ENCODE measurements at regions not wholly inside any gene's neighbourhood (a gene's known extent, or its start where the extent isn't known, plus 50 kb on each side); places are given as distances from the start of the nearest gene placed in this dataset.

DNA sequence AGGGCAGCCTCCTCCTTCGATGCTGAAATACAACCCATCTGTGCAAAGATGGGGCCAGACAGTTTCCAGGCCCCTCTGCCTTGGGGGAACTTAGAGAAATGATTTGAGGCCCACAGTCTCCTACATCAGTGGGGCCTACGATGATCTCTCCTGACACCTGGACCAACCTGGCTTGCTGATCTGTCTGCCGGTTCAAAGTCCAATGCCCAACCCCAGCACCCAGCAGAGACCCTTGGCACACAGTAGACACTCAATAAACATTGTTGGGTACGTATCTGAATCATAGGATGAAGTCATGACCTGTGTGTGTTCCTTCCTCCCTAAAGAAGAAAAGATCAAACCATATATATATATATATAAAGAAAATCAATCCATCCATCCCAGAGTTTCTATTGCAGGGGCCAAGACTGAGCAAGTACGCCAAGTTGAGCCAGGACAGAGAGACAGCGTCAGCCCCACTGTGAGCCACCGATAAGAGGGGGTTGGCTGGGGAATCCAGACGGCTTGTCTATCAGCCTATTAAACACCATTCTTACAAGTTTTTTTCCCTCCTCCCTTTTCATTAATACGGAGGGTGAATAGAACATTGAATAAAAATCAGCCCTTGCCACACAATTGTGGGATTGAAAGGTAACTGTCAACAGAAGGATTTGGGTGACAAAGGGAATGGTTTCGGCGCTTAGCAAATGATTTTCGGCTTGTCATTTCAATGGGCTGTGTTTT lies 244.1 kb downstream of the MN1 start:
- DNase-seq: no peak

DNA sequence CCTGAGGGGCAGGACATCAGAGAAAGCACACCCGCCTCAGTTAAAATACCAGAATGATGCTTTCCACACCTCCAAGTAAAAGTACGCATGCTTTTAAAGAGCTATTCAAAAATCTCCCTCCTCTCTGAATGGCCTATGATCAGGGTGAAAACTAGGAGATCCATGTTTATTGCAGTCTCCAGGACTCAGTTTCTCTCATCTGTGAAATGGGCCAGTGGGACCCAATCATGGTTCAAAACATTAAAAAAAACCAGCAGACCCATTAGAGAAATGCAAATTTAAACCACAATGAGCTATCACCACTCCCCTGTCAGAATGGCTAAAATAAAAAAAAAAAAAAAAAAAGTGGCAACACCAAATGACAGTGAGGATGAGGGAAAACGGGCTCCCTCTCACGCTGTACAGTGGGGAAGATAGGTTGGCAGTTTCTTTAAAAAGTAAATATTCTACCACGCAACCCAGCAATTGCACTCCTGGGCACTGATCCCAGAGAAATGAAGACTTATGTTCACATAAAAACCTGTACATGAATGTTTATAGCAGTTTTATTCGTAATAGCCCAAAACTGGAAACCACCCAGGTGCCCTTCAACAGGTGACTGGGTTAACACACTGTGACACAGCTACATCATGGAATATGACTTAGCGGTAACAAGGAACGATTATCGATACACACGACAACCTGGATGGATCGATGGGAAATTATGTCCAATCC lies 242.7 kb downstream of the MN1 start:
- no peak for DNase-seq

DNA sequence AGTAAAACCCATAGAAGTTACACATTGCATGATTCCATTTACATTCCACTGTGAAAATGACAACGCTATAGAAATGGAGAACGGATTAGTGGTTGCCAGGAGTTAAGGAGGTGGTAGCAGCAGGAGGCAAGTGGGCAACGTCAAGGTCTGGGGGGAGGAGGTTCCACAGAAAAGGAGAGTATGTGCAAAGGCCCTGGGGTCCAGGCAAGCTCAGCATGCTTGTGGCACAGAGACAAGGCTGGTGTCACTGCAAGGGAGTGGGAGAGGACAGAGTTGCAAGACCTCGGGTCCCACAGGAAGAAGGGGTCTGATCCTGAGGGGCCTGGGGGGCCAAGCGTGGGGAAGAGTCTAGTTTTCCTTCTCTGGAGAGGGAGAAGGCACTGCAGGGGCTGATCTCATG lies 240.8 kb downstream of the MN1 start:
- no peak for DNase-seq

DNA sequence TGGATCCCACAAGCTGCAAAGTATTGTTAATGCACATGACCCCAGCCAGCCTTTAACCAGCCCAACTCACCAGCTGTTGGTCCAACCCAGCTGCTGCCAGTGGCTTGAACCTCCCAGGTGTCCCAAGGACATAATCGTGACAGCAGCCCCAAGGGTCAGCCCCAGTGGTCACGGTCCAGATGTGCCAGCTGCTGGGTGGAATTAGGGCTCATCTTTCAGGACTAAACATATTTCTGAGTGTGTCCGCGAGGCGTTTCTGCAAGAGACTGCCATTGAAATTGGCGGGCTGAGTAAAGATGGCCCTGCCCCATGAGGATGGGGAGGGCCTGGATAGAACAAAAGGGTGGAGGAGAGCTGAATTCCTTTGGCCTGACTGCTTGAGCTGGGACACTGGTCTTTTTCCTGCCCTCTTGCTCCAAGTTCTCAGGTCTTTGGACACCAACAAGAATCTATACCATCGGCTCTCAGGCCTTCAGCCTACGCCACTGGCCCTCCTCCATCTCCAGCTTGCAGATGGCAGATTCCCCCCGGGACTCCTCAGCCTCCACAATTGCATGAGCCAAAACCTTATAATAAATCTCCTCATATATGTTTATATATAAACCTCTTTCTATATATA lies 240.2 kb downstream of the MN1 start:
- DNase-seq: no peak

DNA sequence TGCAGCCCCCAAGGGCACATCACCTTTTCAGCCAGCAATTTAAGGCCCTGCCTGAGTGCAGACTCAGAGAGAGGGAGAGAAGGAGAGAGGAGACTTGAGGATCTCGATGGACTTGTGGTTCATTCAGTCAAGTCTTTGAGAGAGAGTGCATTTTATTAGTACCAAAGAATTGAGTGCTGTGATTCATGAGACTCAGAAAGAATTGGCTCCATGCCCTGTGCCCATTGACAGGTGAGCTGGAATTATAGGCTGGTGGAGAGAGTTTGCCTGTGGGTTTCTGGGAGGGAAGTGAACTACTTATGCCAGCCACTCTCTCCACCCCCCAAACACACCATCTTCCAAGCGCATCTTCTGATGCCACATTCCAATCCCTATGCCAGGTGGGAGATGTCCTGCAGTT lies 236.8 kb downstream of the MN1 start:
- no peak for DNase-seq

DNA sequence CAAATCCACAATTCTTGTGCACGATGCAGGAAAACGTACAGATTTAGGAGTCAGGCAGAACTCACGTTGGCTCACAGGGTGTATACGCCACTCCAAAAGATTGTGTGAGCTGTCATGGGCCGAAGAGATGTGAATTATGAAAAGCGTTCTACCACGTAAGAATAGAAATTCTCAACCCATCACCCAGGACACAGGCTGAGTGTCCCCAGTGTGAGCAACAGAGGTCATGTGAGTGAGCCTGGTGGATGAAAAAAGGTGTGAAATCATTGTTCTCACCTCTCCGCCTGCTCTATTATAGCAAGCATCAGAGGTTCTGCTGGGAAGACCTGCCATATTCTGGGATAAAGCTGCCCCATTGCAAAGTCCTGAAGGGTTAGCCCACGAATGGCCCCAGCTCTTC lies 235.0 kb downstream of the MN1 start:
- DNase-seq: no peak

DNA sequence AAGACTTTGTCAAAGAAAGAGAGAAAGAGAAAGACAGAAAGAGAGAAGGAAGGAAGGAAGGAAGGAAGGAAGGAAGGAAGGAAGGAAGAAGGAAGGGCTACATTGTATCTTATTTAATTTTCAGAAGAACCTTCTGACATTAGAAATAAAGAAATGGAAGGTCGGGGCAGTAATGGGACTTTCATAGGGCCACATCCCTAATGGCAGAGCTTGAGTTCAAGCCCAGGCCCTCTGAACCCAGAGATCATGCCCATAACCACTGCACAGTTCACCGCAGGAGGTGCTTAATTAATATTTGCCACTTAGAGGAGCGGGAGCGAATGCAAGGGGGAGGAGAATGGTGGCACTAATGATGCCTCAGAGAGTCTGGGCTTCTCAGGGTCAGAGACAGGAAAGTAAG lies 233.3 kb downstream of the MN1 start:
- no peak for DNase-seq

DNA sequence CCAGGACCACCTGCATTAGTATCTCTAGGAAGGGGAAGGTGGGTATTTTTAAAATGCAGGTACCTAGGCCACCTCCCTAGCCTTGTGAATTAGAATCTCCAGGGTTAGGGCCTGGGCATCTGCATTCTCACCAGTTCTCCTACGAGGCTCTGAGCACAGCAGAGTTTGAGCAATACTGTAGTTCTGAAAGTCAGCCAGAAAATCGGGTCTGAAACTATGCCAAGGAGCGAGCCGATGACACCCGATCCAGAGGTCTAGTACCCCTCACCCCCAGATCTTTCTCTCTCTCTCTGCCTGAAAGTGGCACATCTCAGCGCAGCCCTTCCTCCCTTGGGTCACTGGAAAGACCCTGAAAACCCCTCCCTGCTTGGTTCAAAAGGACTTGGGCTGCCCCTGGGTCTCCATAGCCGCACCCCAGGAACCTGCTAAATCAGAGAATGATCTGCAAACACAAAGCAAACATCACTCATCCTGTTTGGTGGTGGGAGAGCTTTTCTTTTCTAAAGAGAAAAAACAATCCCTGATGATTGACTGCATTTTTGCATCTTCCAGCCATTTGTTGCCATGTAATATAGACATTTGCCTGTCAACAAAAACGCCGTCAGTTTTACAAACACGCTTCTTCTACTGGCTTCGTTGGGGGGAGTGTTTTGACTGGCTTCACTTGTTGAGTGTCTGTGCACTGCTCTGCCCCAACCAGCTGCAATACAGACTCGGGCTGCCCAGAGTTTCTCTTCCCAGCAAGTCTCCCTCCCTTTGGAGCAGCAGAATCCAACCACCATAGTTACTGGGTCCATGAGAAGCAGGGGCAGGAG lies 229.9 kb downstream of the MN1 start:
- no peak for DNase-seq

DNA sequence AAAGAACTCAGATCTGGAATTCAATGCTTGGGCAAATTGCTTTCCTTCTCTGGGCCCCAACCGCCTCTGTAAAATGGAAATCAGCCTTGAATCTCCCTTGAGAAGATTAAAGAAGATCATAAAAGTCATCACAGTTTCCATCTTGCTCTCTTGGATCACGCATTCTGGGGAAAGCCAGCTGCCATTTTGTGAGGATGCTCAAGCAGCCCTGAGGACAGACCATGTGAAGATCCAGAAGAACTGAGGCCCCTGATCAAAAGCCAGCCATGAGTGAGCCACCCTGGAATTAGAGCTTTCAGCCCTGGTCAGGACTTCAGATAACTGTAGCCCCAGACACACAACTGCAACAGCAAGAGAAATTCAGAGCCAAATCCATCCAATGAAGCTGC lies 229.3 kb downstream of the MN1 start:
- no peak for DNase-seq

DNA sequence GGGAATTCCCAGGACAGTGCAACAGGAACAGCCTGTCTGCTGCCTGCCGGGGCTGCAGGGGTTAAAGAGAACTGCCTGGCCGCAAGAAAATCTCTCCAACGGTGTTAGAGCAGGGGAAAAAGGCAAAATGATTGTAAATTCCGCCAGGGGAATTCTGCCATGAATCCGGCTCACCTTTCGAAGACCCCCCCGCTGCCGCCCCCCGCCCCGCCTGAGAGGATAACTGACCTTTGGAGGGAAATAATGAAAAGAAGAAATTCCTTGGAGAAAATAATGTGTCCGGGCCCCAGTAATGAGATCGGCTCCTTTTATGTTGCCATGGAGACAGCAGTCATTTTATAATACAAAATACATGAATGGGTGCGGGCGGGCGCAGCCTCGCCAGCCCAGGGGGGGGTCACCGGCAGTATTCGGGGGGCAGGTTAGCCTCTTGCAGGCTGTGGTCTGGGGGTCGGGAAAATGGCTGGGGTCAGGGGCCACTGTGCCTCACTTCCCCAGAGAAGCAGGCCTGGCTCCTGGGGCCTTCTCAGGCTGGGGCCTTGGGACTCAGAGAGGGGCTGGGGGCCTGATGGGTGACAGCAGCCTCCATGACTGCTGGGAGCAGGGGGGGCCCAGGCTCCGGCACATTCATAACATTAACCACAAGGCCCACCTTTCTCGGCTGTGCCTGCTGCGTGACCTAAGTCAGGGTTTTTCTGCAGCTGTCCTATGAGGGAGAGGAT lies 228.1 kb downstream of the MN1 start:
- no peak for DNase-seq

DNA sequence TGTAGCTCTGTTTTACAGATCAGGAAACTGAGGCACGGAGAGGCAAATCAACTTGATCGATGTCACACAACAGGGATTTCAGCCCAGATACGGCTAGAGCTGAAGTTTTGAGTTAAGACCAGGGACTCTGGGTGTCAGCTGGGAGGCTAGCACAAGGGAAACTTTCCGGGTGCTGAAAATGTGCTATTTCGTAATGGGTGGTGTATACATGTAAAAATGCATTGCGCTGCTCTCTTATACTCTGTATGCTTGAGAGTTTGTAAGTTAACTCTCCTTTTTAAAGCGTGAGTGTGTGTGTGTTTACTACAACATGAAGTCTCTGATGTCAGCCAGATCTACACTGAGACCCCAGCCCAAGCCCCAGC lies 227.6 kb downstream of the MN1 start:
- DNase-seq: no peak

DNA sequence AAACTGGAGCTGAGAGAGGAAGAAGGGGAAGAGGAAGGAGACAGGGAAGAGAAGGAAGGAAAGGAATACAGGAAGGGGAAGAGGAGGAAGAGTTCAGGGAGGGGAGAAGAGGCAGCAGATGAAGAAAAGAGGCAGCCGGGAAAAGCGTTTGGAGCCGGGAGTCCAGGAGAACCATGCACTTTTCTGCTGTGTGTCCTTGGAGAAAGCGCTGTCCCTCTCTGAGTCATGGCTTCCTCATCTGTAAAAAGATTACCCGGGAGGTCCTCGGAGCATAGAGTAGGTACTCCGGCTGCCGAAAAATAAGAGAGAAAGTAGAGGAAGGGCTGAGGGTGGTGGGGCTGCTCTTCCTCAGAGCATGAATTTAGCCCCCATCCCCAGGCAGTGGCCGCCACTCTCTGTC lies 226.9 kb downstream of the MN1 start:
- DNase-seq: no peak

DNA sequence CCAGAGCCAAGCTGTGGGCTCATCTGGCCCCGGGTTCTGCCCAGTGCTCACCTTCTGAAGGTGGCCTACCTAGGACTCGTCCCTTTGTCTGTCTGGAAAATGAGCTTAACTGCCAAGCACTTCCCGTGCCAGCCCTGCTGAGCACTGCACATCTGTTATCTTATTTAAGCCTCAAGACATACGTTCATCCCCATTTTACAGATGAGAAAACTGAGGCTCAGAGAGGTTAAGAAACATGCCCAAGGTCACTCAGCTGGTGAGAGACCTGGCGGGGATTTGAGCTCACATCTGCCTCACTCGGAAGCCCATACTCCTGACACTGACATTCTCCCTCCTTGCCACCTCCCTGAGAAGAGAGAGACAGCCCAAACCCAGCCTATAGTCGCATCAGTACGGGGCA lies 226.2 kb downstream of the MN1 start:
- no peak for DNase-seq

DNA sequence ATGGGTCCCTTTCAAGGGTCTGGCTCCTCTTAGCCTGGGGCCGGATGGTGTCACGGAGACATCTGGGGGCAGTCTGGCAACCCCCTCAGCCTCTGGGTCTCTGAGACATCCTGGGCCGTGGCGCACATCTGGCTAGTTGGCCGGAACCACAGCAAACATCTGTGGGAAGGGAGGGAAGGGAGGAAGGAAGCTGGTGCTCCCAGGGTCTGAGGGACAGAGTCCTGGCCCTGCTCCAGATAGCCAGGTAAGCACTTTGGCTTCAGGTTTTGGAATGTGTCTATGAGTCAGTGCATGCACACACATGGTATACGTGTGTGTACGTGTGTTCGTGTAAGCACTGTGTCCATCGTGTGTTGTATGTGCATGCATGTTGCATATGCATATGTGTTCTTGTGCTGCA lies 225.1 kb downstream of the MN1 start:
- no peak for DNase-seq

DNA sequence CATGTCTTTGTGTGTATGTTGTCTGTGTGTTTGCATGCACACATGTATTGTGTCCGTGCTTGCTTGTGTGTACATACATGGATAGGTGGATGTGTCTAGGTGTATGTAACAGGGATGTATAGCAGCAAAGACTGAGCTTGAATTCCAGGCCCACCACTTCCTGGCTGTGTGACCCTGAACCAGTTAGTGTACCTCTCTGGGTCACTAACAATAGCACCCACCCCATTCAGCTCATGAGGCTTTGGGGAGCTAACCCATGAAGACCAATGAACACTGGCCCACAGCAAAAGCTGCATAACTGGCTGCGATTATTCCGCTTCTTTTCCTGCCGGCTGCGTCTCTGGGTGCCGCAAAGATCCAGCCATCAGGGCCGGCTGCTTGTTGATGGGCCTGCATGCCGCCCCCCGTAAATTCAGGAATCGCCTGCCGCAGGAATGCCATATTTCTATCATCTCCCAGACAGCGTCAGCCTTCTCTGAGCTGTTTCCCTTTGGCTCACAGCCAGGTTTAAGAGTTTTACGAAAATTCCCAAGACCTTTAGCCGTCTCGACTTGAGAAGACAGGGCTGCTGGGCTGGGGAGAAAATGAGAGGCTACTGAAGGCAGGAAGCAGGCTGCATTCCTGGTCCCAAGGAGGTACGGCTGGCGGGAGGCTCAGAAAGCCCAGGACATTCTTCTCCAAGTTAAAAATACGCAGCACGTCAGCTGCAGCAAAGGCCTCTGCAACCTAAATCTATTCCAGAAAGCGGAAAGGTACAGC lies 224.6 kb downstream of the MN1 start:
- no peak for DNase-seq

DNA sequence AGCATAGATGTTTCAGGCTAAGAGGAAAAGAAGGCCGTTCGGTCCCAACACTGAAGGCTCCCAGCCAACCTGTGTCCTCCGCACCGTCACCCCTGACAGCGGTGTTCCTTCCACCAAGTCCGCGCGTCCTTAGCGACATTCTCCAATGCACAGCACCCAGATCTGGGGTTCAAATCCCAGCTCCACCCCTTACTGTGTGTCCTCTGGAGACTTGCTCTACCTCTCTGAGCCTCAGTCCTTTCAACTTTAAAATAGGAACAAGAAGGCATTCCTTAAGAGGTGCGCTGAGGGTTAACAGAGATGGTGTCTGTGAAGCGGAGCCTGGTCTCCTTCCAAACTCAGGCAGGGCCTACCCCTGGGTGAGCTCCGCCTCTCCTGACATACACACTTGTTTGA lies 224.0 kb downstream of the MN1 start:
- no peak for DNase-seq

DNA sequence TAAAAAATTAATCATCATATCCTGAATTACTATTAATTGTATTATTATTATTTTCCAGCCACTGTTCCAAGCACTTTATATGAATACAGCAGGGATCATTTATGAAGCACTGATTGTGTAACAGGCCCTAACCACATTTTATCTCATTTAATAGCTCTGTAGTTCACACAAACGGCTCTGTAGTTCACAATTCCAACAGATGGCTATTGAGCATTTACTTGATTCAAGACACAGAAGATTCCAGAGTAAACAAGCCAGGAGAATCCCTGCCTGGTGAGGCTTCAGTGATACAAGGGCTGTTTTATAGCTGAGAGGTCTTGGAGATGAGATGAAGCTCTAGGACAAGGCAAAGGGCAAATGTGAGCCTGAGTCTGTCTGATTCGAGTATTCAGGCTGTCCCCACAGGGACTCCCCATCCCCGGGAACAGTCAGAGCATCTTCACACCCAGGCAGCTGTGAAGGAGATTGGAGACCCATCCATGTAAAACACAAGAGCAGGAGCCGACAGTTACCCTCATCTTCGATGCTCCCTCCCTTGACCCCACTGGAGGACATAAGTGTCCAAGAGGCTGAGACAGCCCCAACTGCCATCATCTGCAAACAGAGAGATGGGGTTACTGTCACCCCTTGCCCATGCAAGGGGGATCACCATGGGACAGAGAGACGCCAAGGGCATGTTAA lies 222.5 kb downstream of the MN1 start:
- DNase-seq: no peak

DNA sequence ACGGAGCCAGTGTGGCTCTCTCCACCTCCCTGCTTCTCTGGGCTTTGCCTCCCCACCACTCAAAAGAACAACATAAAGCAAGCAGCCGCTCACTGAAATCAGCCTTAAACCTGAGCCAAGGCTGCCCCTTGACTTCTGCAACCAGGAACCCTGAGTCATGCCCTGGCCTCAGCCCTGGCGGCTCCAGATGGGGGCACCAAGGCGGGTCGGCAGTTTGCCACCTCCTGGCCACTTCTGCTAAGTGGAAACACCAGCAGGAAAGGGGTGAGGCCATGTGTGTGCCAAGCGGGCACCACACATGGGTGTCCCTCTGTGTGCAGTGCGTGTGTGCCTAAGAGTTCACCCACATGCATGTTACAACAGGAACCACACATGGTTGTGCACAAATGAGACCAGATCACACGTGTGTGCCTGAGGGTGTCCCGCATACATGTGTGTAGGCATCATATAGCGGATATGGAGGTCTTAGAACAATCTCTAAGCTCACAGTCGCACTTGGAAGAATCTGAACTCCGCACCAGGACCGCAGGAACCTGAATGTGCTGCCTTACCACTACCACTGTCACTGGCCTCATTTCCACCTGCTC lies 221.2 kb downstream of the MN1 start:
- no peak for DNase-seq

DNA sequence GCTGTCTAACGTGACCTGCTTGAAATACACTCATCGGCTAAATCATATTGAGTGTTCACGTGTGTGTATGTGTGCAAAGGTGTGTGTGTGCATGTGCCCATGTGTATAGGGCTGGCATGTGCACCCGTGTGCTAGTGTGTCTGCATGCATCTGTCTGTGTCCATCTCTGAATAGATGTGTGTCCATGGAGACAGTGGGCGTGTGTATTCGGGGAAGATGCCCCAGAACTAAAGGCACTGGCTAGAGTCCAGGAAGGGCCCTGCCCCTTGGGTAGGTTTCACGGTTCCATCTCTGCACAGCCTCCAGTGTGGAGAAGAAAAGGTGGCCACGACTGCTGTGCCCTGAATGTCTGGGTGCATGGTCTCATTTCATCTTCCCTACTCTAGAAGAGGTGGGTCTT lies 220.3 kb downstream of the MN1 start:
- no peak for DNase-seq

DNA sequence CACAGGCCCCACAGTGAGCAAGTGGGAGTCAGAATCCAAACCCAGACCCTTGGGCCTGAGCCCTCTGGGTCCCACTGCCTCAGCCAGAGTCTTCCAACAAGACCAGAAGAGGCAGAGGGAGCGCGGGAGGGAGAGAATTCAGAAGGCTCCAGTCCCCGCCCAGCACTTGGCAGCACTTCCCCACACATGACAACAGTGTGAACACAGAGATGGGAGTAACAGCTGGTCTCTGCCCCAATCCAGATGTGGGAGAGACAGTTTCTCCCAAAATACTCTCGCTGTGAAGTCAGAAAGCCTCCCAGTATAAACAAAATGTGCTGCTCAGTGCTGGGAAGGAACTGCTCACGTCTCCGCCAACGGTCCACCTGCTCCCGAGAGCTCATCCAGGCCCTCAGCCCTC lies 219.9 kb downstream of the MN1 start:
- DNase-seq: no peak

DNA sequence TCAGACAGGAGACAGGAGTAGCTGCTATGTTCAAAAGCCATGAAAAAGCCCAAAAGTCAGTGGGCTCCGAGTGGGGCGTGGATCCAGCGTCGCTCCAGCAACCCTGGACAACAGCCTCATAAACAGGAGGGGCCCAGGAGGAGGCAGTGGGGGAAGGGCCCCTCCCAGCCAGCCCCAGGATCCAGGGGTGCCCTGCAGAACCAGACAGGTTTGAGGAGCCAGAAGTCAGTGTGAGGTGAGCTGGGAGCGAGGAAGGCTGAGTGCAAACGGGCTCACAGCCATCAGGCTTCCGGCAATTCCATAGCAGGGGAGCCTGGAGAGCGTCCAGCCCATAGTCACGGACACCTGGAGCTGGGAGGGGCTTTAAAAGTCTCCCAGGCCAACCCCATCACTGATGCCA lies 217.7 kb downstream of the MN1 start:
- no peak for DNase-seq
